OCI-LY7 (cell line): ENCODE measurements at regions not wholly inside any gene's neighbourhood (a gene's known extent, or its start where the extent isn't known, plus 50 kb on each side); places are given as distances from the start of the nearest gene placed in this dataset.

Source experiments
- EZH2phosphoT487 ChIP-seq: fragments of 200-600 bp; sonication (generic); IDR thresholded peaks from 2 replicates; pipeline ENCODE4 v1.6.1; 2018; ENCODE audit warnings: low read depth, borderline replicate concordance, mild to moderate bottlenecking, mixed run types, antibody characterized with exemption, low read length, moderate library complexity, mixed read lengths
- TF ChIP-seq, protein P1 (sequence below): fragments of 200-600 bp; sonication (generic); conservative IDR thresholded peaks from 2 replicates; pipeline ENCODE4 v1.5.1; 2014; ENCODE audit warnings: mild to moderate bottlenecking, antibody characterized with exemption, low read length, moderate library complexity, mixed read lengths

DNA sequence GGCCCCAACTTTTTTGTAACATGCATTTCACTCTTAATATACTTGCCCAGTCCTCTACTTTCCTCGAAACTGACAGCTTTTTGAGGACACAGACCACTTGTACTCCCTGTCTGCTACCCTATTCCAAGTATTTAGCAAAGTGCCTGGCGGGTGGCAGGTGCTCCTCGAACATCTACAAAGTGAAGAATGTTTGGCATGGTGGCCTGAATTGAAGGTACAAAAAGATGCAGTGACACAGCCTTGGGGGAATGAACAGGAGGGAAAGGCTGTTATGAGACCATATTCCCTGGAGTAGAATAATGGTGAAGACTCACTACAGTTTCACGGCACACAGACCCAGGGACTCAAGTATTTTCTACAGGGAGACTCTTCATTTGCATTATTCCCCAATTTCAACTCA lies 590.9 kb downstream of the PRELID2 start:
- TF ChIP-seq, protein P1, sequence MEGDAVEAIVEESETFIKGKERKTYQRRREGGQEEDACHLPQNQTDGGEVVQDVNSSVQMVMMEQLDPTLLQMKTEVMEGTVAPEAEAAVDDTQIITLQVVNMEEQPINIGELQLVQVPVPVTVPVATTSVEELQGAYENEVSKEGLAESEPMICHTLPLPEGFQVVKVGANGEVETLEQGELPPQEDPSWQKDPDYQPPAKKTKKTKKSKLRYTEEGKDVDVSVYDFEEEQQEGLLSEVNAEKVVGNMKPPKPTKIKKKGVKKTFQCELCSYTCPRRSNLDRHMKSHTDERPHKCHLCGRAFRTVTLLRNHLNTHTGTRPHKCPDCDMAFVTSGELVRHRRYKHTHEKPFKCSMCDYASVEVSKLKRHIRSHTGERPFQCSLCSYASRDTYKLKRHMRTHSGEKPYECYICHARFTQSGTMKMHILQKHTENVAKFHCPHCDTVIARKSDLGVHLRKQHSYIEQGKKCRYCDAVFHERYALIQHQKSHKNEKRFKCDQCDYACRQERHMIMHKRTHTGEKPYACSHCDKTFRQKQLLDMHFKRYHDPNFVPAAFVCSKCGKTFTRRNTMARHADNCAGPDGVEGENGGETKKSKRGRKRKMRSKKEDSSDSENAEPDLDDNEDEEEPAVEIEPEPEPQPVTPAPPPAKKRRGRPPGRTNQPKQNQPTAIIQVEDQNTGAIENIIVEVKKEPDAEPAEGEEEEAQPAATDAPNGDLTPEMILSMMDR, result no peak
- TF ChIP-seq EZH2phosphoT487, result no peak
